D721Med (cell line): ENCODE measurements at regions not wholly inside any gene's neighbourhood (a gene's known extent, or its start where the extent isn't known, plus 50 kb on each side); places are given as distances from the start of the nearest gene placed in this dataset.

ENCODE experiments used
- DNase-seq: peaks from one replicate; pipeline ENCODE4 v3.0.0; 2011; ENCODE audit warnings: low spot score; ENCODE audit not compliant: insufficient read length
- FAIRE-seq: peaks from 2 replicates; lab custom pipeline; 2011; peaks lifted over from hg19 to GRCh38; lab: Jason Lieb, UNC
- TF ChIP-seq, protein P1 (sequence below): IDR thresholded peaks from 2 replicates; pipeline ENCODE4 v1.5.1; 2012; ENCODE audit warnings: mild to moderate bottlenecking, control low read depth; ENCODE audit not compliant: insufficient read depth; ENCODE audit errors: missing control alignments

DNA sequence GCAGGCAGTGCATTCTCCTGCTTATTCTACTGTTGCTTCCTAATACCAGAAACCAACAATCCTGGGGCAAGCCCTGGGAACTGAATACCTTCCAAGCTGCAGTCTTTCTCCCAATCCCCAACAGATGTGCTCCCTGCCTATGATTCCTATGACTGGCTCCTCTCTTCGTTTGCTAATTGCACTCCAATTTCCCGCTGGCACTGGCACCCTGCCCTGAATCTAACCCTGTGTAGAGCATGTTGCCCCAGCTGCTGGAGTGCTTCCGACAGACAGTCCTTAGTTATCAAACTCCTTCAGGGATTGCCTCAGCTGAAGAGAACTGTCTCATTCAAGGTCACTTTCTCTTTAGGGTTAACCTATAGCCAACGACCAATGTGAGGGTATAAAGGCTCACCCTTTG, 214.1 kb downstream of the NECTIN3 start:
- no peak for FAIRE-seq
- TF ChIP-seq, protein P1, sequence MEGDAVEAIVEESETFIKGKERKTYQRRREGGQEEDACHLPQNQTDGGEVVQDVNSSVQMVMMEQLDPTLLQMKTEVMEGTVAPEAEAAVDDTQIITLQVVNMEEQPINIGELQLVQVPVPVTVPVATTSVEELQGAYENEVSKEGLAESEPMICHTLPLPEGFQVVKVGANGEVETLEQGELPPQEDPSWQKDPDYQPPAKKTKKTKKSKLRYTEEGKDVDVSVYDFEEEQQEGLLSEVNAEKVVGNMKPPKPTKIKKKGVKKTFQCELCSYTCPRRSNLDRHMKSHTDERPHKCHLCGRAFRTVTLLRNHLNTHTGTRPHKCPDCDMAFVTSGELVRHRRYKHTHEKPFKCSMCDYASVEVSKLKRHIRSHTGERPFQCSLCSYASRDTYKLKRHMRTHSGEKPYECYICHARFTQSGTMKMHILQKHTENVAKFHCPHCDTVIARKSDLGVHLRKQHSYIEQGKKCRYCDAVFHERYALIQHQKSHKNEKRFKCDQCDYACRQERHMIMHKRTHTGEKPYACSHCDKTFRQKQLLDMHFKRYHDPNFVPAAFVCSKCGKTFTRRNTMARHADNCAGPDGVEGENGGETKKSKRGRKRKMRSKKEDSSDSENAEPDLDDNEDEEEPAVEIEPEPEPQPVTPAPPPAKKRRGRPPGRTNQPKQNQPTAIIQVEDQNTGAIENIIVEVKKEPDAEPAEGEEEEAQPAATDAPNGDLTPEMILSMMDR, result no peak
- DNase-seq, result no peak

DNA sequence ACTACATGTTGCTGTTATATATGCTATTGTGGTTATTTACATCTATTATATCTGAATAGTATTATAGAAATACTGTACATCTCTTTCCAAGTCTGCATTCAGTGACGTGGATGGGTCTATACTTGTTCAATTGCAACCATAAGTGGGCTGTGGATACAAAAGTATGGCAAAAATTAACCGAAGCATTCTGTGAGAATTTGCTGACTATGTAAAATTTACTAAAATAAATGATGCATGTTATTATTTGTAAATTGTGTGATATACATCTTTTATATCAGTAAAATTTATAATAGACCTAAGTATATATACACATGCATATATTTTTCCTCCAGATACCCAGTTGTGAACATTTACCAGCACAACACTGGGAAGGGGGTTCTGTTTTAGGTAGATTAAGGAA, 215.1 kb downstream of the NECTIN3 start:
- TF ChIP-seq, protein P1, result no peak
- no peak for DNase-seq
- no peak for FAIRE-seq

DNA sequence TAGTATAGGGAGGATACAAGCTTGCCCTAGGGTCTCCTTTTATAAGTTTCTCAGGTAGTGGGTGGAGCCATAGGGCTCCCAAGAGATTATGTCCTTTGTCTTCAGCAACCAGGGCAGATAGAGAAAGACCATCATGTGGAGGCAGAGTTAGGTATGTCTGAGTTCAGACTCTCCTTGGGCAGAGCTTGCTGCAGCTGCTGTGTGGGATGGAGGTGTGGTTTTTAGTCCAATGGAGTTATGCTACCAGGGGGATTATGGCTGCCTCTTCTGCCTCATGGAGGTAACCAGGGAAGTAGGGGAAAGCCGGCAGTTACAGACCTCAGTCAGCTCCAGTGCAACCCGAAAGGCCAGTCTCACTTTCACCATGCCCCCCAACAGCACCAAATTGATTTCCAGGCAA, 220.5 kb downstream of the NECTIN3 start:
- TF ChIP-seq, protein P1, result no peak
- FAIRE-seq (no peak), DNase-seq (no peak)

GRCh38 chr3:111299192-111299615, 227.6 kb downstream of the NECTIN3 start:
- DNase-seq (no peak), FAIRE-seq (no peak)
- TF ChIP-seq, protein P1, result peak; percentile 13

DNA sequence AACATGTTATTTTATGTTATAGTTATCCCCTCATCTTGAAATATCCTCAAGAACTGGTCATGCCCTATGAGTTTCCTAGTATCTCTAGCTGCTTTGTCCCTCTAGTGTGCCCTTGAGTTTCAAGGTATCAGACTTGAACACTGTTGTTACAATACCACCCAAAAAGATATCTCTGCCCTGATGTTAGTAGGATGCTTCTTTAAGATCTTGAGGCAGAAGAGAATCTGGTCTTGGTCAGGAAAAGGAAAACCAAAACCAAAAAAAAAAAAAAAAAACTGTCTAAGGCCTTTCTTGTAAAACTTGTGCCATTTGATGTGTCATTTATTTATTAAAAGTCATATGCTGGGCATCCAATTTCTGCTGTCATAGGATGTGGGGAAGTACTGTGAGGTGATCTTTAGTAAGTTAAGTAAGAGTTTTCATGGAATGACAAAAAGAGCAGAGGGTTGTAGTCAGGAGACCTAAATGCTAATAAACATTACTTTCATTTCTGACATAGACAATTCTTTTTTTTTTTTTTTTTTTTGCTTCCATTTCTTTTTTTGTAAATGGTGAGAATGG, 229.7 kb downstream of the NECTIN3 start:
- no peak for FAIRE-seq
- no peak for DNase-seq
- TF ChIP-seq, protein P1, result no peak

DNA sequence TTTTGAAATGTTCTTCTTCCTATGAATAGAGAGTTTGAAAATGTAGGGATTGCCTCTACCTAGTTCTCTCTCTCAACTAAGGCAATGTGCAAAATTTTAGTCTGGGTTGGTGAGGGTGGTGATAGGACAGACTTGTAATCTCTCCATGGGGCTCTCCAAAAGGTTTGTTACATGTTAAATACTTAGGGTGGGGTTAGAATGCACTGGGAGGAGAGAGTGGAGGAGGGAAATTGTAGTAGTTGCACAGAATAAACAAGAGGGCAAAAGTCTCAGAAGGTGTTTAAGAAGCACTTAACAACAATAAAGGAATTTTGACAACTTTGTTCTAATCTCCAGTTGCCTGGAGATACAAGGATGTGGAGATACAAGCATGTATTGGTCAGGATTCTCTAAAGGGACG, 230.4 kb downstream of the NECTIN3 start:
- DNase-seq, result no peak
- no peak for FAIRE-seq
- TF ChIP-seq, protein P1, result no peak

GRCh38 chr3:111303760-111304159, 232.1 kb downstream of the NECTIN3 start:
- no peak for DNase-seq
- TF ChIP-seq, protein P1, result no peak

More at GRCh38 chr3:111303760-111304159, 232.1 kb downstream of the NECTIN3 start:
- no peak for FAIRE-seq
